ENCODE measurements at regions not wholly inside any gene's neighbourhood (a gene's known extent, or its start where the extent isn't known, plus 50 kb on each side); places are given as distances from the start of the nearest gene placed in this dataset.

- no peak for ATAC-seq
- Mint-ChIP-seq H3K36me3 (ENCODE audit: low read depth) (no peaks in the 10 kb centered on the region), H3K4me1 (no peaks in the 10 kb centered on the region), H3K9me3 (no peaks in the 10 kb centered on the region), H3K27ac (no peak overlapping the region), H3K4me3 (no peak overlapping the region), H3K27me3 (no peaks in the 10 kb centered on the region)
- DNase-seq, result no peak
Observed at GRCh38 chr2:34991508-34992274, 1363.9 kb upstream of the CRIM1 start.

GRCh38 chr2:34985474-34985873, 1370.1 kb upstream of the CRIM1 start:
- H3K4me1 Mint-ChIP-seq, result no peaks in the 10 kb centered on the region
- H3K27me3 Mint-ChIP-seq, result no peaks in the 10 kb centered on the region
- no peaks in the 10 kb centered on the region for H3K36me3 Mint-ChIP-seq (ENCODE audit: low read depth)
- H3K27ac Mint-ChIP-seq, result no peak overlapping the region
- DNase-seq, result no peak
- peaks cover 12% of the 10 kb centered on the region for H3K9me3 Mint-ChIP-seq
- ATAC-seq, result no peak
- H3K4me3 Mint-ChIP-seq, result no peak overlapping the region

GRCh38 chr2:34980689-34981088, 1374.9 kb upstream of the CRIM1 start:
- DNase-seq (no peak), ATAC-seq (no peak)
- Mint-ChIP-seq H3K9me3 (peaks cover 20% of the 10 kb centered on the region), H3K27me3 (no peaks in the 10 kb centered on the region), H3K4me1 (no peaks in the 10 kb centered on the region), H3K27ac (no peak overlapping the region), H3K4me3 (no peak overlapping the region), H3K36me3 (ENCODE audit: low read depth) (no peaks in the 10 kb centered on the region)

GRCh38 chr2:34979148-34979547, 1376.4 kb upstream of the CRIM1 start:
- peaks cover 17% of the 10 kb centered on the region for H3K9me3 Mint-ChIP-seq
- H3K27me3 Mint-ChIP-seq, result no peaks in the 10 kb centered on the region
- DNase-seq (no peak), ATAC-seq (no peak)
- no peak overlapping the region for H3K27ac Mint-ChIP-seq
- peaks cover 3% of the 10 kb centered on the region for H3K36me3 Mint-ChIP-seq (ENCODE audit: low read depth)
- H3K4me1 Mint-ChIP-seq, result no peaks in the 10 kb centered on the region
- H3K4me3 Mint-ChIP-seq, result no peak overlapping the region

GRCh38 chr2:34961822-34962221, 1362.7 kb upstream of the FAM98A start:
- Mint-ChIP-seq H3K36me3 (ENCODE audit: low read depth) (no peaks in the 10 kb centered on the region), H3K9me3 (peaks cover 4% of the 10 kb centered on the region), H3K27me3 (no peaks in the 10 kb centered on the region), H3K27ac (no peak overlapping the region), H3K4me3 (no peak overlapping the region), H3K4me1 (no peaks in the 10 kb centered on the region)
- ATAC-seq (no peak), DNase-seq (no peak)

GRCh38 chr2:34954758-34955157, 1355.7 kb upstream of the FAM98A start:
- no peak for DNase-seq
- Mint-ChIP-seq H3K36me3 (ENCODE audit: low read depth) (no peaks in the 10 kb centered on the region), H3K27ac (no peak overlapping the region), H3K4me1 (no peaks in the 10 kb centered on the region), H3K9me3 (peaks cover 5% of the 10 kb centered on the region), H3K27me3 (no peaks in the 10 kb centered on the region), H3K4me3 (no peak overlapping the region)
- ATAC-seq, result no peak

GRCh38 chr2:34950797-34951196, 1351.7 kb upstream of the FAM98A start:
- H3K27ac Mint-ChIP-seq, result no peak overlapping the region
- no peak for ATAC-seq

GRCh38 chr2:34949316-34949715, 1350.2 kb upstream of the FAM98A start:
- Mint-ChIP-seq H3K27ac (no peak overlapping the region), H3K27me3 (no peaks in the 10 kb centered on the region), H3K9me3 (peaks cover 17% of the 10 kb centered on the region), H3K4me1 (no peaks in the 10 kb centered on the region), H3K4me3 (no peak overlapping the region), H3K36me3 (ENCODE audit: low read depth) (no peaks in the 10 kb centered on the region)
- ATAC-seq, result no peak
- DNase-seq, result no peak

More at GRCh38 chr2:34950797-34951196, 1351.7 kb upstream of the FAM98A start:
- DNase-seq, result no peak
- Mint-ChIP-seq H3K27me3 (no peaks in the 10 kb centered on the region), H3K36me3 (ENCODE audit: low read depth) (no peaks in the 10 kb centered on the region), H3K4me1 (no peaks in the 10 kb centered on the region), H3K4me3 (no peak overlapping the region), H3K9me3 (peaks cover 17% of the 10 kb centered on the region)

GRCh38 chr2:34936089-34936488, 1337.0 kb upstream of the FAM98A start:
- DNase-seq, result no peak
- Mint-ChIP-seq H3K27ac (no peak overlapping the region), H3K27me3 (no peaks in the 10 kb centered on the region), H3K36me3 (ENCODE audit: low read depth) (no peaks in the 10 kb centered on the region), H3K4me3 (no peak overlapping the region), H3K4me1 (no peaks in the 10 kb centered on the region), H3K9me3 (peaks cover 14% of the 10 kb centered on the region)
- no peak for ATAC-seq

- Mint-ChIP-seq H3K27me3 (no peaks in the 10 kb centered on the region), H3K36me3 (ENCODE audit: low read depth) (no peaks in the 10 kb centered on the region), H3K27ac (no peak overlapping the region), H3K9me3 (peaks cover 13% of the 10 kb centered on the region), H3K4me3 (no peak overlapping the region), H3K4me1 (no peaks in the 10 kb centered on the region)
- DNase-seq, result no peak
- no peak for ATAC-seq
Observed at GRCh38 chr2:34912084-34912483, 1313.0 kb upstream of the FAM98A start.

- Mint-ChIP-seq H3K4me1 (no peaks in the 10 kb centered on the region), H3K4me3 (no peak overlapping the region), H3K27ac (no peak overlapping the region), H3K36me3 (ENCODE audit: low read depth) (no peaks in the 10 kb centered on the region), H3K9me3 (peaks cover 5% of the 10 kb centered on the region), H3K27me3 (no peaks in the 10 kb centered on the region)
- DNase-seq, result no peak
- ATAC-seq, result no peak
Observed at GRCh38 chr2:34909992-34910705, 1311.0 kb upstream of the FAM98A start.

- DNase-seq, result no peak
- H3K9me3 Mint-ChIP-seq, result peaks cover 6% of the 10 kb centered on the region
- no peak overlapping the region for H3K27ac Mint-ChIP-seq
- no peaks in the 10 kb centered on the region for H3K36me3 Mint-ChIP-seq (ENCODE audit: low read depth)
- H3K4me3 Mint-ChIP-seq, result no peak overlapping the region
- H3K4me1 Mint-ChIP-seq, result no peaks in the 10 kb centered on the region
- no peaks in the 10 kb centered on the region for H3K27me3 Mint-ChIP-seq
- ATAC-seq, result no peak
Observed at GRCh38 chr2:34907812-34908211, 1308.7 kb upstream of the FAM98A start.

- H3K36me3 Mint-ChIP-seq (ENCODE audit: low read depth), result no peaks in the 10 kb centered on the region
- peaks cover 4% of the 10 kb centered on the region for H3K9me3 Mint-ChIP-seq
- H3K27ac Mint-ChIP-seq, result no peak overlapping the region
- H3K4me1 Mint-ChIP-seq, result no peaks in the 10 kb centered on the region
- ATAC-seq, result no peak
- no peak for DNase-seq
- H3K4me3 Mint-ChIP-seq, result no peak overlapping the region
- no peaks in the 10 kb centered on the region for H3K27me3 Mint-ChIP-seq
Observed at GRCh38 chr2:34901739-34902138, 1302.6 kb upstream of the FAM98A start.

GRCh38 chr2:34899079-34899478, 1300.0 kb upstream of the FAM98A start:
- Mint-ChIP-seq H3K27ac (no peak overlapping the region), H3K9me3 (peaks cover 4% of the 10 kb centered on the region), H3K36me3 (ENCODE audit: low read depth) (no peaks in the 10 kb centered on the region), H3K4me3 (no peak overlapping the region), H3K27me3 (no peaks in the 10 kb centered on the region), H3K4me1 (no peaks in the 10 kb centered on the region)
- DNase-seq (no peak), ATAC-seq (no peak)

GRCh38 chr2:34892766-34893165, 1293.7 kb upstream of the FAM98A start:
- no peak for DNase-seq
- Mint-ChIP-seq H3K36me3 (ENCODE audit: low read depth) (no peaks in the 10 kb centered on the region), H3K4me3 (no peak overlapping the region), H3K27ac (no peak overlapping the region), H3K4me1 (no peaks in the 10 kb centered on the region), H3K27me3 (no peaks in the 10 kb centered on the region), H3K9me3 (peaks cover 5% of the 10 kb centered on the region)
- no peak for ATAC-seq
